Large intestine (tissue), 3 donors: ENCODE measurements at regions not wholly inside any gene's neighbourhood (a gene's known extent, or its start where the extent isn't known, plus 50 kb on each side); places are given as distances from the start of the nearest gene placed in this dataset.

ENCODE experiments used
- DNase-seq, 2 donors: peaks; one replicate each; pipeline versions ENCODE4 v3.0.0 to v3.0.0-alpha.2; 2013
- H3K27ac ChIP-seq: one replicate; pipeline ENCODE4 v1.5.1; 2013; ENCODE audit warnings: low read length
- H3K27me3 ChIP-seq: 2 replicates; pipeline ENCODE4 v1.6.1; 2013; ENCODE audit warnings: low read length; ENCODE audit not compliant: control insufficient read depth, insufficient read depth
- H3K36me3 ChIP-seq: 2 replicates; pipeline ENCODE4 v1.6.1; 2013; ENCODE audit warnings: low read length; ENCODE audit not compliant: control insufficient read depth, insufficient read depth
- H3K4me1 ChIP-seq: one replicate; pipeline ENCODE4 v1.6.1; 2013; ENCODE audit warnings: low read length; ENCODE audit not compliant: control insufficient read depth, insufficient read depth
- H3K4me3 ChIP-seq: one replicate; pipeline ENCODE4 v1.5.1; 2013; ENCODE audit warnings: low read length
- H3K9me3 ChIP-seq: one replicate; pipeline ENCODE4 v1.6.1; 2013; ENCODE audit warnings: mild to moderate bottlenecking, low read depth, low read length, moderate library complexity; ENCODE audit not compliant: control insufficient read depth
- WGBS: methylation state at CpG from one replicate; pipeline ENCODE4 v1.1.5; 2013; ENCODE audit warnings: low lambda C conversion rate; ENCODE audit not compliant: insufficient coverage; 5-methylcytosine and 5-hydroxymethylcytosine counted together

GRCh38 chr1:80925130-80925805 lies 875.5 kb upstream of the ADGRL2 start:
- 100% methylated on average over 1 of the region's 3 CpGs for WGBS
- Histone ChIP-seq H3K36me3 (no peaks in the 10 kb centered on the region), H3K4me1 (no peaks in the 10 kb centered on the region), H3K4me3 (no peak overlapping the region), H3K27me3 (no peaks in the 10 kb centered on the region), H3K9me3 (peaks cover 2% of the 10 kb centered on the region), H3K27ac (no peak overlapping the region)
- DNase-seq, result no peak

- 100% methylated on average over 2 of the region's 2 CpGs for WGBS
- Histone ChIP-seq H3K4me1 (no peaks in the 10 kb centered on the region), H3K36me3 (no peaks in the 10 kb centered on the region), H3K4me3 (no peak overlapping the region), H3K27ac (no peak overlapping the region), H3K27me3 (no peaks in the 10 kb centered on the region), H3K9me3 (peaks cover 2% of the 10 kb centered on the region)
- DNase-seq, result no peak
Measured at GRCh38 chr1:80924290-80924689, 876.4 kb upstream of the ADGRL2 start.

DNA sequence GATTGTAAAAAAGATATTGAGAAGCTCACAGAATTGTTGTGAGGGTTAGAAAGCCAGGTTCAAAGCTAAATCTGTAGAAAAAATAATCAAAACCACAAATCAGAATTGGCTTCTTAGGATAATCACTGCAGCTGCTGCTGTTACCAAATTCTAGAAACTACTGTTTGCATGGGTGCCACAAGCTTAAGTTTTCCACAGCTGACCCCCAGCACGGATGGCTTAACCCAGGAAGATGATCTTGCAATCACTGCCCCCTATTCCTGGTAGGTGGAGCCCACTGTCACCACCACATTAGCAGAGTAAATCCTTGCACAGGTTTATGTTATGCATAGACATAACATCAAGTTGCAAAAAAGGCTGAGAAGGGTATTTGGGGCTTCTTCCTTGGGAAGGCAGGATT lies 877.8 kb upstream of the ADGRL2 start:
- DNase-seq, result no peak
- Histone ChIP-seq H3K4me3 (no peak overlapping the region), H3K27ac (no peak overlapping the region), H3K4me1 (no peaks in the 10 kb centered on the region), H3K27me3 (no peaks in the 10 kb centered on the region), H3K36me3 (no peaks in the 10 kb centered on the region), H3K9me3 (no peaks in the 10 kb centered on the region)
- no CpG with 5 or more reads among the region's 1 CpG for WGBS

DNA sequence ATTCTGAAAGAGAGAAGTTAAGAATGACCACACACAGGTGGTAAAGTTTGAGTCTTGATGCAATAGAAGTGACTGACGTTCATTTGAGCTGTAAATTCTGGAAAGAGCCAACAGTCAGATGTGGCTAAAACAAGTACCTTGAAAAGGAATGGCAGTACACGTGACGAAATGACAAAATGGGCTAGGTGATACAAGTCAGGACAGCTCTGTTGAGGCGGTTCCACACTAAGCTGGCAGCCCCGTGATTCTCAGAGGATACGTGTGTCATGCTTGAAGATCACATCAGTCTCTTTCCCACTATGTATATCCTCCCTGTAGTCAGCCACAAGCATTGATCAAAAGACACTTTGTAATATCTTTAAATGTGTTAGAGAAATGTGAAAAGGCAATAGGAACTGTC lies 881.3 kb upstream of the ADGRL2 start:
- Histone ChIP-seq H3K9me3 (no peaks in the 10 kb centered on the region), H3K4me3 (no peak overlapping the region), H3K27me3 (no peaks in the 10 kb centered on the region), H3K27ac (no peak overlapping the region), H3K4me1 (no peaks in the 10 kb centered on the region), H3K36me3 (no peaks in the 10 kb centered on the region)
- no peak for DNase-seq
- no CpG with 5 or more reads among the region's 6 CpGs for WGBS

GRCh38 chr1:80918380-80918779 lies 882.4 kb upstream of the ADGRL2 start:
- Histone ChIP-seq H3K27ac (no peak overlapping the region), H3K27me3 (no peaks in the 10 kb centered on the region), H3K36me3 (no peaks in the 10 kb centered on the region), H3K4me1 (no peaks in the 10 kb centered on the region), H3K4me3 (no peak overlapping the region), H3K9me3 (no peaks in the 10 kb centered on the region)
- DNase-seq, result no peak
- 0% methylated on average over 1 of the region's 1 CpG for WGBS

DNA sequence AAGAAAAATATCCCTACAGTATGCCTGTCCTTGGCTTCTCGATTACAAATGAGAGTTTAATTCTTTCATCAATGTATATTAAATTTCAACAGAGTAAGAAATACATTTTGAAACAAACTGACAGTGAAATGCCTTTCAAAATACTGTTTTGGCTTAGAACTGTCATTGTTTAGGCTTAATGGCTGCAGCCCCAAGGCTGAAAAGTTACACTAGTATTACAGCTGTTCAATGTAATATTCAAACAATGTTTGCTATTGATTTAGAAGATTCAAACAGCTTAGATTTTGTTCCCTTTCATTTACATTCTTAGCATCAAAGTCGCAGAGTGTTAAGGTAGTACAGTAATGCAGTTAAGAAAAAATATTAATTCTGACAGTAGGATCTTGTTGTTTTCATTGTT lies 882.9 kb upstream of the ADGRL2 start:
- no CpG with 5 or more reads among the region's 2 CpGs for WGBS
- Histone ChIP-seq H3K36me3 (no peaks in the 10 kb centered on the region), H3K27ac (no peak overlapping the region), H3K4me3 (no peak overlapping the region), H3K9me3 (no peaks in the 10 kb centered on the region), H3K27me3 (no peaks in the 10 kb centered on the region), H3K4me1 (no peaks in the 10 kb centered on the region)
- DNase-seq, result no peak

DNA sequence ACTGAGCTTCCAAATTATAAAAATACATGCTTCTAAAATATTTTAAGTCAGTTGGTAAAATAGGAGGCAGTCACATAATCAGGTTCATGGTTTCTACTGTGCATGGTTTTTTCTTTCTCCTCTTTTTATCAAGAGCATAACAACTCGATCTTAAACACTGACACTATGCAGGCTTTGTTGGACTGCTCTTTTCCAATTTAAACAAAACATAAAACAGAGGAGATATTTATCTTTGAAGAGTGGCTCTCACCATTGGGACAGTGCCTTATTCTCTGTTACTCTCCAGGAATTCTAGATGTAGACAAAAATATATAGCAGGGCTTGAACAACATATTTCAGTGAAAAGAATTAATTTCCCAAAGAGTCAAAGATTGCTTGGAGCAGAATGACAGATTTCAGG lies 883.5 kb upstream of the ADGRL2 start:
- H3K27me3 ChIP-seq, result no peaks in the 10 kb centered on the region
- WGBS, result no CpG with 5 or more reads among the region's 1 CpG
- H3K27ac ChIP-seq, result no peak overlapping the region
- no peaks in the 10 kb centered on the region for H3K9me3 ChIP-seq
- DNase-seq, result no peak
- H3K4me1 ChIP-seq, result no peaks in the 10 kb centered on the region
- H3K4me3 ChIP-seq, result no peak overlapping the region
- H3K36me3 ChIP-seq, result no peaks in the 10 kb centered on the region

GRCh38 chr1:80915491-80915890 lies 885.2 kb upstream of the ADGRL2 start:
- no peak overlapping the region for H3K27ac ChIP-seq
- no peak for DNase-seq
- H3K9me3 ChIP-seq, result no peaks in the 10 kb centered on the region
- H3K4me3 ChIP-seq, result no peak overlapping the region
- no peaks in the 10 kb centered on the region for H3K4me1 ChIP-seq
- no peaks in the 10 kb centered on the region for H3K36me3 ChIP-seq
- no peaks in the 10 kb centered on the region for H3K27me3 ChIP-seq

GRCh38 chr1:80910426-80910825 lies 890.3 kb upstream of the ADGRL2 start:
- Histone ChIP-seq H3K27me3 (no peaks in the 10 kb centered on the region), H3K36me3 (no peaks in the 10 kb centered on the region), H3K27ac (no peak overlapping the region), H3K9me3 (no peaks in the 10 kb centered on the region), H3K4me1 (no peaks in the 10 kb centered on the region), H3K4me3 (no peak overlapping the region)
- no peak for DNase-seq
- WGBS, result no CpG with 5 or more reads among the region's 2 CpGs

DNA sequence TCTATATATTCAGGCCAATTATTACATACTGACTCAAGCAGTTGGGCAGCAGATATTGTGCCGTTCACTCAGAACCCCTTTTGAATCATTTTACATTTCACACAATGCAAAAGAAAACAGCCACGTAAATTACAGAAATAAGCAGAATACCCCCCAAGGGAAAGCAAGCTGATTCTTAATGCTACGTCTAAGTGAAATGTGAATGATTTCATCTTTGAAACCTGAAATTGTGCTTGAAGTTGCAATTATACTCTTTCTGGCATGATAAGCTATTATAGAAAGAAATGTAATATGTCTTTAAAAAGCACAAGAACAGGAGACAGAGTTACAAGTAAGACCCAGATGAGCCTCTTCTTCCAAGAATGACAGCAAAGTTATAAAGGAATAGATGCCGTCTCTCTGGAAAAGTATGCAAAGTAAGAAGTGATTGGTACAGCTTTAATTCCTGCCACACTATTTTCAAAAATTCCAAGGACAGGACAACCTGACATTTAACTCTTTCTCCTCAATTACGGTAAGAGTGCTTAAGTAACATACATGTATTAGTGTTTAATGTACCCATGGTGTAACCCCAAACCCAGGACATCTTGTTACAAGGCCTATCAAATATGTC lies 891.5 kb upstream of the ADGRL2 start:
- Histone ChIP-seq H3K27ac (no peak overlapping the region), H3K36me3 (no peaks in the 10 kb centered on the region), H3K4me3 (no peak overlapping the region), H3K27me3 (no peaks in the 10 kb centered on the region), H3K9me3 (no peaks in the 10 kb centered on the region), H3K4me1 (no peaks in the 10 kb centered on the region)
- DNase-seq, result no peak
- WGBS, result 82% methylated on average over 2 of the region's 5 CpGs

DNA sequence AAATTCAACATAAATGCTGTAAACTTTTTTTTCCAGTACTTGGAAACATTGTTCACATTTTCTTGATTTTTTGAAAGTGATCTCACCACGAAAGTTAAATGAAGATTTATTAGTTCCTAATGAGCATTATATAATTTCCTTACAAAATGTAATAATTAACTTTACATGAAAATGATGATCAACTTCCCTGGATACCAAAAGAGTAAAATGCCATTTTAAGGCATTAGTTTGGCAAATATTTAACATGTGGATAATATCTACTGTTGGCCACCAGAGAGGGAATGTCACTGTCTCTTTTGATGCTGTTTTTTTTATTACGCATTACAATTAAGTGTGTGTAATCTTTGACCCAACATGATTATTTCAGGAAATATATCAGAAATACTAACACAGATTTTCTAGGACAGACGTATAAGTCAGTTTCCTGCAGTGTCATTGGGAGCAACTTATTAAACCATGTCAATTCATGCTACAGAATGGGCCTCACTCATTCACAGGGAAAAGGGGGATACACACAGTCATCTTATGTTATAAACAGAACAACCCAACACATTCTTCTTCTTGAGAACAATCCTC lies 903.9 kb upstream of the ADGRL2 start:
- Histone ChIP-seq H3K27ac (no peak overlapping the region), H3K4me1 (no peaks in the 10 kb centered on the region)

More for the DNA sequence above, 903.9 kb upstream of the ADGRL2 start:
- no peak for DNase-seq
- no CpG with 5 or more reads among the region's 3 CpGs for WGBS
- Histone ChIP-seq H3K9me3 (no peaks in the 10 kb centered on the region), H3K36me3 (no peaks in the 10 kb centered on the region), H3K4me3 (no peak overlapping the region), H3K27me3 (no peaks in the 10 kb centered on the region)
